IMR-90 (cell line): ENCODE measurements at regions not wholly inside any gene's neighbourhood (a gene's known extent, or its start where the extent isn't known, plus 50 kb on each side); places are given as distances from the start of the nearest gene placed in this dataset.

ENCODE experiments used
- CHD1 ChIP-seq: IDR thresholded peaks from 2 replicates; pipeline ENCODE4 v1.6.1; 2012; ENCODE audit warnings: low read depth, low read length, improper control_type of control experiment
- CTCF ChIP-seq: conservative IDR thresholded peaks from 2 replicates; pipeline ENCODE4 v1.5.1; 2012; ENCODE audit warnings: mild to moderate bottlenecking, low read depth, low read length, improper control_type of control experiment
- FOS ChIP-seq: fragments of 150-350 bp; IDR thresholded peaks from 2 replicates; pipeline ENCODE4 v1.6.1; 2016; ENCODE audit warnings: low read depth, low read length
- MAZ ChIP-seq: IDR thresholded peaks from 2 replicates; pipeline ENCODE4 v1.6.1; 2012; ENCODE audit warnings: low read depth, mild to moderate bottlenecking, low read length, improper control_type of control experiment, moderate library complexity, borderline replicate concordance
- MXI1 ChIP-seq: IDR thresholded peaks from 2 replicates; pipeline ENCODE4 v1.6.1; 2012; ENCODE audit warnings: low read depth, mild to moderate bottlenecking, low read length, moderate library complexity, borderline replicate concordance
- NFE2L2 ChIP-seq: fragments of 150-350 bp; IDR thresholded peaks from 2 replicates; pipeline ENCODE4 v1.6.1; 2016; ENCODE audit warnings: low read depth, mild to moderate bottlenecking, low read length
- POLR2A ChIP-seq: IDR thresholded peaks from 2 replicates; pipeline ENCODE4 v1.6.1; 2012; ENCODE audit warnings: mild to moderate bottlenecking, low read depth, low read length
- RFX5 ChIP-seq: IDR thresholded peaks from 2 replicates; pipeline ENCODE4 v1.8.0; 2012; ENCODE audit warnings: low read depth, mild to moderate bottlenecking, low read length, moderate library complexity
- SMC3 ChIP-seq: fragments of 150-350 bp; IDR thresholded peaks from 2 replicates; pipeline ENCODE4 v1.6.1; 2016; ENCODE audit warnings: low read depth, mild to moderate bottlenecking, antibody characterized with exemption, low read length, moderate library complexity
- TF ChIP-seq, protein P1 (sequence below): fragments of 150-350 bp; IDR thresholded peaks from 2 replicates; pipeline ENCODE4 v1.6.1; 2016; ENCODE audit warnings: low read depth, mild to moderate bottlenecking, low read length, moderate library complexity, borderline replicate concordance

DNA sequence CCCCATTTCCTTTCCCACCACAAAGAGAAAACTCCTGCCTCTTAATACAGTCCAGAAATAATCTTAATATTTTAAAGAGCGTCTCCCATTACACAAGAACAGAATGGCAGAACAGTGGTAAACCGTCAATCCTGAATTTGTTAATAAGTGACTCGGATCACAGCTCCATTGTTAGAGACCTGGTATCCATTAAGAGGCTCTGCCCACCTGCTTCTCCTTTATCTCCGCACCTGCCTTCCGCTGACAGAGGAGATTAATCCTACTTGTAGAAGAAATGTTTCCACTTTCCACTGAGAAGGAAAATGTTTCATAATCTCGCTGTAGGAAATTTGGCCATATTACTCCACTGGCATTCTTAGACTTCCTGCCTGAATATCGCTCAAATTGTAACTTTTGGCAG, 1493.2 kb downstream of the MAT2B start:
- no peak for TF ChIP-seq CHD1
- no peak for TF ChIP-seq FOS
- TF ChIP-seq CTCF, result no peak
- TF ChIP-seq POLR2A, result no peak
- TF ChIP-seq RFX5, result no peak
- TF ChIP-seq NFE2L2, result no peak
- no peak for TF ChIP-seq SMC3
- TF ChIP-seq, protein P1, sequence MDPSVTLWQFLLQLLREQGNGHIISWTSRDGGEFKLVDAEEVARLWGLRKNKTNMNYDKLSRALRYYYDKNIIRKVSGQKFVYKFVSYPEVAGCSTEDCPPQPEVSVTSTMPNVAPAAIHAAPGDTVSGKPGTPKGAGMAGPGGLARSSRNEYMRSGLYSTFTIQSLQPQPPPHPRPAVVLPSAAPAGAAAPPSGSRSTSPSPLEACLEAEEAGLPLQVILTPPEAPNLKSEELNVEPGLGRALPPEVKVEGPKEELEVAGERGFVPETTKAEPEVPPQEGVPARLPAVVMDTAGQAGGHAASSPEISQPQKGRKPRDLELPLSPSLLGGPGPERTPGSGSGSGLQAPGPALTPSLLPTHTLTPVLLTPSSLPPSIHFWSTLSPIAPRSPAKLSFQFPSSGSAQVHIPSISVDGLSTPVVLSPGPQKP, result no peak
- no peak for TF ChIP-seq MAZ
- no peak for TF ChIP-seq MXI1
